GM21447 (cell line): ENCODE measurements at regions not wholly inside any gene's neighbourhood (a gene's known extent, or its start where the extent isn't known, plus 50 kb on each side); places are given as distances from the start of the nearest gene placed in this dataset.
"Not testable (repeated sequence)": the region's sequence is repeated elsewhere in the genome, so short reads cannot be mapped to it uniquely, and the experiment has no call there.

Experiments
- ATAC-seq: cut with Tn5 transposase; IDR thresholded peaks from one replicate; pipeline ENCODE4 v1.9.1; 2021; ENCODE audit not compliant: unreplicated experiment

DNA sequence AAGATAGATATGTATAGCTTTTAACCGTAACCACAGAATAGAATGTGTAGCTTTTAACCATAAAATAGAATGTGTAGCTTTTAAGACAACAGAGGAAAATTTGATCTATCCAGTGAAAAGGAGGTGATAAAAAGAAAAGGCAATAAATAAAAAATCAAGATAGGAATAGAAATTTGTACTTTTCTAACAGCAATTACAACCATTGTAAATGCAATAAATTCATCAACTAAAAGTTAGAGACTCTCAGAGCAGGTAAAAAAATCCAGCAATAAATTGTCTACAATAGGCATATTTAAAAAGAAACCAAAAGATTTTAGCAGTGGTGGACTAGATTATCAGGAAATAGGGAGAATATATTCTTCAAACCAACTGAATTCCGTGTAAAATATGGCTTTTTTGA is 63.8 kb upstream of the ABHD2 start:
- ATAC-seq = no peak

DNA sequence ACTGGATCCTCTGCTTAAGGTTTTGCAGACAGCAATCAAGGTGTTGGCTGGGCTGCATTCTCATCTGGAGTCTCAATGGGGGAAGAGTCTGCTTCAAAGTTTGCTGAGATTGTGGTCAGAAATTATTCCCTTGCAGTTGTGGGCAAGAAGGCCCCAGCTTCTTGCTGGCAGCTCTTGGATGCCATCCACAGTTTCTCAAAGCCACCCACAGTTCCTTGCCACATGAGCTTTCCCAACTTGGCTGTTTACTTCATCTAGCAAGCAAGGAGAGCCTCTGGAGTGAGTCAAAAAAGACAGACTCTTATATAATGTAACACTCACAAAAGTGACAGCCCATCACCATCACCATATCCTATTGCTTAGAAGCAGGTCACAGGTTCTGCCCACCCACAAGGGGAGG is 62.1 kb upstream of the ABHD2 start:
- no peak for ATAC-seq

DNA sequence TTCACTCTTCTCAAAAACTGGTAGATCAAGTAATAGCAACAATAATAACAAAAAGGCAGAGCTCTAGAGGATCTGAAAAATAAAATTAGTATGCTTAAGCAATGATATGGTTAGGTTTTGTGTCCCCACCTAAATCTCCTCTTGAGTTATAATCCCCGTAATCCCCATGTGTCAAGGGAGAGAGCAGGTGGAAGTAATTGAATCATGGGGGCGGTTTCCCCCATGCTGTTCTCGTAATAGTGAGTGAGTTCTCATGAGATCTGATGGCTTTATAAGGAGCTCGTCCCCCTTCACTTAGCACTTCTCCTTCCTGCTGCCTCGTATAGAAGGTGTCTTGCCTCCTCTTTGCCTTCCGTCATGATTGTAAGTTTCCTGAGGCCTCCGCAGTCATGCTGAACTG is 60.2 kb upstream of the ABHD2 start:
- no peak for ATAC-seq

DNA sequence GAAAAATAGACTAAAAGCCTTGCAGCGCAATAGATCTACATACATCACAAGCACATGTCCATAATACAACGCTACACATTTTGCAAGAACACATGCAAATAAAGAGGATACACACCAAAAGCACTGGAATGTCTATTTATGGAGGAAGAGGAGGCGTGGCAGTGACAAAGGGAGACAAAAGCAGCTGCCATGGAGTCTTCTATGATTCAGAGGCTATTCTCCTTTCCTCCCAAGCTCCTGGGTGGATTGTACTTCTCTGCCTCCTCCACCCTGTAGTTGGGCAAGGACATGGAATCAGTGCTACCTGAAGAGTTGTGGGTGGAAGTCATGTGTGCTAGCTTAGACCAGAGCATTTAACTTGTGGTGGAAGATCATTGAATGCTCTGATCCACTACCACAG is 57.9 kb upstream of the ABHD2 start:
- ATAC-seq = no peak

DNA sequence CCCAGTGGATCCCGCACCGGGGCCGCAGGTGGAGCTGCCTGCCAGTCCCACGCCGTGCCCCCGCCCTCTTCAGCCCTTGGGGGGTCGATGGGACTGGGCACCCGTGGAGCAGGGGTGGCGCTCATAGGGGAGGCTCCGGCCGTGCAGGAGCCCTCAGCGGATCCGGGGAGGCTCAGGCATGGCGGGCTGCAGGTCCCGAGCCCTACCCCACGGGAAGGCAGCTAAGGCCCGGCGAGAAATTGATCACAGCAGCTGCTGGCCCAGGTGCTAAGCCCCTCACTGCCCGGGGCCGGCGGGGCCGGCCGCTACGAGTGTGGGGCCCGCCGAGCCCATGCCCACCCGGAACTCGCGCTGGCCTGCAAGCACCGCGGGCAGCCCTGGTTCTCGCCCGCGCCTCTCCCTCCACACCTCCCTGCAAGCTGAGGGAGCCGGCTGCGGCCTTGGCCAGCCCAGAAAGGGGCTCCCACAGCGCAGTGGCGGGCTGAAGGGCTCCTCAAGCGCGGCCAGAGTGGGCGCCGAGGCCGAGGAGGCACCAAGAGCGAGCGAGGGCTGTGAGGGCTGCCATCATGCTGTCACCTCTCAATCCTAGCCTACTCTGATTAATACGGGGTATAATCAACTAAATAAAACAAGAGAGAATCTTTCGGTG is 56.5 kb upstream of the ABHD2 start:
- not testable (repeated sequence) for ATAC-seq

DNA sequence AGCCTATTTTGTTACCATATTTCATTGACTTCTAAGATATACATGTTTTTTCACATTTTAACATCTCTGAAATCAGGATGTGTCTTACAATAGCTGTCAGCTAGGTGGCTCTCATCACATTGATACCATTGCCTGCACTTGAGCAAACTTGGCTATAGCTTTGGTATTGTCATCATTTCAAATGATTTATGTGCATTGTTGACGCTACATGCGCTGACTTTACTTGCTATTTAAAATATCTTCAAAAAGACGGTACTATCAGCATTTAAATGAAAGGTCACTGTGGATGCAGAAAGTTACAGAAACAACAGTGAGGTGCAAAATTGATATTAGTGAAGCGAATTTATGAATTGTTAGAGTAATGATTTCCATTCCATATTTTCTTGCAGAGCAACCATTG is 54.0 kb upstream of the ABHD2 start:
- ATAC-seq = no peak

DNA sequence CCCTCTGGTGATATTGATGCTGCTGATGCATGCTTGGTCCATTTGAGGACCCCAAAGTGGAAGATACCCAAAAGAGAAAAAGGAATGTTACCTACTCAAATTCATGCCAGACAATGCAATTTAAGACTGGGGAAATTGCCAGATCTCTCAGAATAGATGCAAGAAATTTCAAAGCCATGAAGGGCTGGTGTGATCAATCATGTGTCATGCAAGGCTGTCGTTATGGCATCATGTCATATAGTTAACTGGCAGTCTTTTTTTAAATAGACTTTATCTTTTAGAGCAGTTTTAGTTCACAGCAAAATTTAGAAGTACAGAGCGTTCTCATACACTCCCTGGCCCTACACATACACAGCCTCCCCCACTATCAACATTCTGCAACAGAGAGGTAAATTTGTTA is 53.1 kb upstream of the ABHD2 start:
- ATAC-seq = no peak

DNA sequence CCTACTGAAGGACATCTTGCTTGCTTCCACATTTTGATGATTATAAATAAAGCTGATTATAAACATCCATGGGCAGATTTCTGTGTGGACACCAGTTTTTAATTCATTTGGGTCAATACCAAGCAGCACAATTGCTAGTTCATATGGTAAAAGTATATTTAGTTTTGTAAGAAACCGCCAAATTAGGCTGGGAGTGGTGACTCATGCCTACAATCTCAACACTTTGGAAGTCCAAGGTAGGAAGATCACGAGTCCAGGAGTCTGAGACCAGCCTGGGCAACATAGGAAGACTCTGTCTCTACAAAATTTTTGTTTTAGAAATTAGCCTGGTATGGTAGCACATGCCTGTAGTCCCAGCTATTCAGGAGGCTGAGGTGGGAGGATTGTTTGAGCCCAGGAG is 52.6 kb upstream of the ABHD2 start:
- ATAC-seq = no peak

DNA sequence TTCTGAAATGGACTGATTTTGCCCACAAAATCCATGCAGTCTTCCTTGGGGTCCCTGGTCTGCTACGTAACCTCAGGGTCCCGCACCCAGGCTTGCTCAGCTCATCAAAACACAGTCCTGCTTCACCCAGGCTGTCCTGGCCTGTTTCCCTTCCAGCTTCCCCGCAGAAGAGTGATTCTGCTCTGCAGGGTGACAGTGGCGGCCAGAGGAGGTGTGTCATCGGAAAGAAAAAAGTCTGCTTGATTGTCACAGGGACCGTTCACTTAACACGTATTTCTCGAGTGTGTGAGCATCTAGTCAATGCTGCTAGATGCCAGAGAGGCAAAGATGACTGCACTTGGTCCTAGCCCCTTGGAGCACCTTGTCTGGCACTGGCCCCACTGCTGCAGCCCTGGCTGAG is 50.1 kb upstream of the ABHD2 start:
- ATAC-seq = no peak
